ENCODE measurements at regions not wholly inside any gene's neighbourhood (a gene's known extent, or its start where the extent isn't known, plus 50 kb on each side); places are given as distances from the start of the nearest gene placed in this dataset.

DNA sequence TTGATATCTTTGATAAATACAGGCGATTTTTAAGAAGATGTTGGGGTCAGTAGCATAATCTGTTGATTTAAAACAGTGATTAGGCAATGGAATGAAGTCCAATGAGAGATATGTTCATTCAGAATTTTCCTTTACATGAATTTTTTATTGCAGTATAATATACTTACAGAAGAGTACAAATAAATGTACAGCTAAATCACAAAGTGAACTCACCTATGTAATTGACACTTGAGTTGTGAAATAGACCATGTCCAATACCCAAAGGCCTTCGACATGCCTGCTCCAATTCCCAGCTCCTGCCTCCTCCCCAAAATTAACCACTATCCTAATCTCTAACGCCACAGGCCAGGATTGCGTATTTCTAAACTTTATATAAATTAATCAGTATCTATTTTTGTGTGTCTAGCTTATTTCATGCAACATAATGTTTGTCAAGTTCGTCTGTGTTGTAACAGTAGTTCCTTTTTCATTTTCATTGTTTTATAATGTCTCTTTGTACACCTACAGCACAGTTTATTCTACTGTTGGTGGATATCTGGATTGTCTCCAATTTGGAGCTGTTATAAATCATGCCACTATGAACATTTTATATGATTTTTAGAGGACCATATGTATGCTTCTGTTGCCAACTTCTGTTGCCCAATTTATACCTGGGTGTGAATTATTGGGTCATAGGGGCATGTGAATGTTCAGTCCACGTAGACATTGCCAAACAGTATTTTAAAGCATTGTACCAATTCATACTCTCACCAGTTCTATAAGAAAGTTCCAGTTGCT lies 208.3 kb downstream of the TLE1 start:
- no peak overlapping the region for H3K4me3 ChIP-seq (ENCODE audit: low read depth, low read length)
- H3K27ac ChIP-seq (ENCODE audit: low read depth, low read length): no peak overlapping the region
- H3K4me1 ChIP-seq (ENCODE audit: control insufficient read depth, insufficient read depth, low read length): no peaks in the 10 kb centered on the region
- no peaks in the 10 kb centered on the region for H3K9me3 ChIP-seq (ENCODE audit: control insufficient read depth, insufficient read depth, low read length)
- no peak overlapping the region for H3K9ac ChIP-seq (ENCODE audit: low read depth, low read length)
- H3K36me3 ChIP-seq (ENCODE audit: control insufficient read depth, insufficient read depth, low read length): no peaks in the 10 kb centered on the region
- no peaks in the 10 kb centered on the region for H3K27me3 ChIP-seq (ENCODE audit: control insufficient read depth, insufficient read depth, low read length)

DNA sequence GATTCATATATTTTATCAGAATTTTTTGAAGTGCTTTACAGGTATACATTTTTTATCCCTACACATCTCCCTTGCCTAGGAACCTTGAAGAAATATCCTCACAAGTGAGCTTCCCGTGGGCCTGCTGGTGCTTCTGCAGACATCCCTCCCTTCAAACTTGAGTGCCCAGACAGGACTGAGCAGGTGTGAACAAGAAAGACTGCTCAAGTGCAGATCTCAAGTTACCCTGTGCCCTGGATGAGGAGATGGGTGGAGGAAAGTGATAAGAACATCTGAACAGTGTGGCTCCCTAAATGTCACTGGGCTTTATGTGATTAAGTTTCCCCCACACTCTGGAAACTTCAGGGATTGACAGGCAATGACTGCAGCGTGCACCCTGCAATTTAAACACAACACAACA lies 209.8 kb downstream of the TLE1 start:
- Histone ChIP-seq H3K27me3 (ENCODE audit: control insufficient read depth, insufficient read depth, low read length) (no peaks in the 10 kb centered on the region), H3K4me3 (ENCODE audit: low read depth, low read length) (no peak overlapping the region), H3K9me3 (ENCODE audit: control insufficient read depth, insufficient read depth, low read length) (no peaks in the 10 kb centered on the region), H3K9ac (ENCODE audit: low read depth, low read length) (no peak overlapping the region), H3K27ac (ENCODE audit: low read depth, low read length) (no peak overlapping the region), H3K36me3 (ENCODE audit: control insufficient read depth, insufficient read depth, low read length) (no peaks in the 10 kb centered on the region), H3K4me1 (ENCODE audit: control insufficient read depth, insufficient read depth, low read length) (no peaks in the 10 kb centered on the region)

DNA sequence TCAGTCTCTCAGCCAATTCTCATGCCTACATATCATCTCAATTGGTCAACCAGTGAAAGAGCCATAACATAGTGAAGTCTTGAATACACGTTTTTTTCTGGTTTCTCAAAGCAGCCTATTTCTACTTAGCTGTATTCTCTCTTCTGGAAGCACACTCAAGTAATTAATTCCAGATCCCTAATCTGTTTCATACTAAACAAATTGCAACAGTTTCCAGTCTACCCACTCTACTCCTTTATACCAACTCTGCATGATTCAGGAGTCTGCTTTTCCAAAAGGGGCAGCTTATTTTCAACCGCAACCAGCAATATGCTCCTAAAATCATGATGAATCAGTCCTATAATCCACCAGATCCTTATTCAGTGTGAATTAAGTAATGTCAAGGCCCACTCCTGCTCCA lies 211.7 kb downstream of the TLE1 start:
- Histone ChIP-seq H3K9ac (ENCODE audit: low read depth, low read length) (no peak overlapping the region), H3K9me3 (ENCODE audit: control insufficient read depth, insufficient read depth, low read length) (no peaks in the 10 kb centered on the region), H3K4me1 (ENCODE audit: control insufficient read depth, insufficient read depth, low read length) (no peaks in the 10 kb centered on the region), H3K27me3 (ENCODE audit: control insufficient read depth, insufficient read depth, low read length) (no peaks in the 10 kb centered on the region), H3K4me3 (ENCODE audit: low read depth, low read length) (no peak overlapping the region), H3K36me3 (ENCODE audit: control insufficient read depth, insufficient read depth, low read length) (no peaks in the 10 kb centered on the region), H3K27ac (ENCODE audit: low read depth, low read length) (no peak overlapping the region)

GRCh38 chr9:81476813-81477490 lies 212.4 kb downstream of the TLE1 start:
- Histone ChIP-seq H3K4me3 (ENCODE audit: low read depth, low read length) (no peak overlapping the region), H3K9me3 (ENCODE audit: control insufficient read depth, insufficient read depth, low read length) (no peaks in the 10 kb centered on the region), H3K9ac (ENCODE audit: low read depth, low read length) (no peak overlapping the region), H3K4me1 (ENCODE audit: control insufficient read depth, insufficient read depth, low read length) (no peaks in the 10 kb centered on the region), H3K27ac (ENCODE audit: low read depth, low read length) (no peak overlapping the region), H3K27me3 (ENCODE audit: control insufficient read depth, insufficient read depth, low read length) (no peaks in the 10 kb centered on the region), H3K36me3 (ENCODE audit: control insufficient read depth, insufficient read depth, low read length) (no peaks in the 10 kb centered on the region)

GRCh38 chr9:81474792-81475191 lies 214.6 kb downstream of the TLE1 start:
- no peaks in the 10 kb centered on the region for H3K4me1 ChIP-seq (ENCODE audit: control insufficient read depth, insufficient read depth, low read length)
- no peak overlapping the region for H3K9ac ChIP-seq (ENCODE audit: low read depth, low read length)
- no peaks in the 10 kb centered on the region for H3K9me3 ChIP-seq (ENCODE audit: control insufficient read depth, insufficient read depth, low read length)
- H3K4me3 ChIP-seq (ENCODE audit: low read depth, low read length): no peak overlapping the region
- H3K36me3 ChIP-seq (ENCODE audit: control insufficient read depth, insufficient read depth, low read length): no peaks in the 10 kb centered on the region
- H3K27me3 ChIP-seq (ENCODE audit: control insufficient read depth, insufficient read depth, low read length): no peaks in the 10 kb centered on the region
- no peak overlapping the region for H3K27ac ChIP-seq (ENCODE audit: low read depth, low read length)

DNA sequence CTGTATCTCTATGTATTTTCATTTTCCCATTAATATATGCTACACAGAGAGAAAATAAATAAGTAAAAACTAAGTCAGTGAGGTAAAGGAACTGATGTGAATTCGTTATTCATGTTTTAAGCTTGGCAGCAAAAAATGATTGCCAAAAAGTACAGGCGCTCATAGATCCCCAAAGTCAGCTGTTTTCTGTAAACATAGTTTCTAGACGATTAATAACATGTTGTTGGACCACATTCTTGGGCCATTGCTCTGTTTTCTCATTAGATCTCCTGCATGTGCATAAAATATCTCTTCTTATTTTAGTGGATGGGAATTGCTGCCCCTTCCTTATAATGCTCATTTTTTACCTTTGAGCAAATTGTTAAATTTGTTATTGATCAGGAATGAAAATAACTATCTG lies 215.2 kb downstream of the TLE1 start:
- no peaks in the 10 kb centered on the region for H3K36me3 ChIP-seq (ENCODE audit: control insufficient read depth, insufficient read depth, low read length)
- no peak overlapping the region for H3K4me3 ChIP-seq (ENCODE audit: low read depth, low read length)
- no peaks in the 10 kb centered on the region for H3K27me3 ChIP-seq (ENCODE audit: control insufficient read depth, insufficient read depth, low read length)
- no peaks in the 10 kb centered on the region for H3K9me3 ChIP-seq (ENCODE audit: control insufficient read depth, insufficient read depth, low read length)
- no peak overlapping the region for H3K9ac ChIP-seq (ENCODE audit: low read depth, low read length)
- no peak overlapping the region for H3K27ac ChIP-seq (ENCODE audit: low read depth, low read length)
- H3K4me1 ChIP-seq (ENCODE audit: control insufficient read depth, insufficient read depth, low read length): no peaks in the 10 kb centered on the region

DNA sequence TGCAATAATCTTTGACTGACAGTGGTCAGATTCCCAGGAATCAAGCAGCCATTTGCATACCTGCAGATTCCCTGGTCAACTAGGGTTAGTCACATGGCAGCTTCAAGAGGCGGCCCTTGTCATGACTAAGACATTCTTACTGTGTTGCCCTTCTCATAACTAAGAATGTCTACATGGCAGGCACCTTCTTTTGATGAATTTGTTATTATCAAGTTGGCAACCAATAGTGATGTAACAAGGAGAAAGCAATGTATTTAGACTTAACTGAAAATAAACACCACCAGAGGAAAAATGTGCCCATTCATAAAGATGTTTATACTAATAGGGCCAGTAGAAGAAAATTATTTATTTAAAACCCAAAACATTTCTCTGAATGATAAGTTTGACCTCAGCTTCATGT lies 215.6 kb downstream of the TLE1 start:
- H3K9me3 ChIP-seq (ENCODE audit: control insufficient read depth, insufficient read depth, low read length): no peaks in the 10 kb centered on the region
- H3K27ac ChIP-seq (ENCODE audit: low read depth, low read length): no peak overlapping the region
- no peak overlapping the region for H3K9ac ChIP-seq (ENCODE audit: low read depth, low read length)
- no peaks in the 10 kb centered on the region for H3K4me1 ChIP-seq (ENCODE audit: control insufficient read depth, insufficient read depth, low read length)
- H3K27me3 ChIP-seq (ENCODE audit: control insufficient read depth, insufficient read depth, low read length): no peaks in the 10 kb centered on the region
- H3K4me3 ChIP-seq (ENCODE audit: low read depth, low read length): no peak overlapping the region
- no peaks in the 10 kb centered on the region for H3K36me3 ChIP-seq (ENCODE audit: control insufficient read depth, insufficient read depth, low read length)

DNA sequence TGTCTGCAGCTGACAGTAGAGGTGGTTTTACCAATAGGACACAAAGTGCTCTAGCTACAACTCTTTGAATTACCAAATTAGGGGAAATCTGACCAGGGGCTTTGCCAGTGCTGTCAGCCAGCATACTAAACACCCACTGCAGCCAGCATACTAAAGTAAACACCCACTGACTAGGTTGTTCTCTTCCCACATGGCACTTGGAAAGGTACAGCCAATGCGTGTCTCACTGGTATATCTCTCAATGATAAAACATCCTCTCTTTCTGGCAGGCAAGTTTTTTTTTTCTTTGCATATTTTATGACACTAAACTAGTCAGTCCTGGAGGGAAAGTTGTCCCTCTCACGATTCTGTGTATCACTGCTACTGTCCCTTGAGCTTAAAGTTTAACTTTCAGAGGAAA lies 216.1 kb downstream of the TLE1 start:
- Histone ChIP-seq H3K4me3 (ENCODE audit: low read depth, low read length) (no peak overlapping the region), H3K27me3 (ENCODE audit: control insufficient read depth, insufficient read depth, low read length) (no peaks in the 10 kb centered on the region), H3K36me3 (ENCODE audit: control insufficient read depth, insufficient read depth, low read length) (no peaks in the 10 kb centered on the region), H3K9ac (ENCODE audit: low read depth, low read length) (no peak overlapping the region), H3K4me1 (ENCODE audit: control insufficient read depth, insufficient read depth, low read length) (no peaks in the 10 kb centered on the region), H3K27ac (ENCODE audit: low read depth, low read length) (no peak overlapping the region), H3K9me3 (ENCODE audit: control insufficient read depth, insufficient read depth, low read length) (no peaks in the 10 kb centered on the region)

DNA sequence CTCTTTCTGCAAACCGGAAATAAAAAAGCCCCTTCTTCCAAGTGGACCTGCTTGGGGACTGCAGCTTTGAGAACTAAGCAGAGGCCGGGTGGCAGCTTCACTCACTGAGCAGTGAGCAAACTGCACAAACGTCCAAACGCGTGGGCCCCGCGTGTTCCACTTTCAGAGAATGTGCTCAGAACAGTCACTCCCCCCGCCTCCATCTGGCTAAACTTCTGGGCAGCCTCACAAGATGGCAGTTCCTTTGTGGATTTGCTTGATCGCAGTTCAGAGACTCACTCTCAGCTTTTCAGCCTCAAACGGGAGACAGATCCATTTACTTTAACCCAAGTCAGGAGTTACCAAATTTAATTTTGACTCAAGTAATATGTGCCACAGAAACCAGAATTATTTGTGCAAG lies 216.6 kb downstream of the TLE1 start:
- H3K9ac ChIP-seq (ENCODE audit: low read depth, low read length): no peak overlapping the region
- no peaks in the 10 kb centered on the region for H3K36me3 ChIP-seq (ENCODE audit: control insufficient read depth, insufficient read depth, low read length)
- H3K9me3 ChIP-seq (ENCODE audit: control insufficient read depth, insufficient read depth, low read length): no peaks in the 10 kb centered on the region
- H3K4me1 ChIP-seq (ENCODE audit: control insufficient read depth, insufficient read depth, low read length): no peaks in the 10 kb centered on the region
- H3K4me3 ChIP-seq (ENCODE audit: low read depth, low read length): no peak overlapping the region
- no peak overlapping the region for H3K27ac ChIP-seq (ENCODE audit: low read depth, low read length)
- H3K27me3 ChIP-seq (ENCODE audit: control insufficient read depth, insufficient read depth, low read length): no peaks in the 10 kb centered on the region

GRCh38 chr9:81470864-81471263 lies 218.5 kb downstream of the TLE1 start:
- H3K9me3 ChIP-seq (ENCODE audit: control insufficient read depth, insufficient read depth, low read length): no peaks in the 10 kb centered on the region
- no peak overlapping the region for H3K9ac ChIP-seq (ENCODE audit: low read depth, low read length)
- H3K36me3 ChIP-seq (ENCODE audit: control insufficient read depth, insufficient read depth, low read length): no peaks in the 10 kb centered on the region
- H3K27ac ChIP-seq (ENCODE audit: low read depth, low read length): no peak overlapping the region
- no peaks in the 10 kb centered on the region for H3K27me3 ChIP-seq (ENCODE audit: control insufficient read depth, insufficient read depth, low read length)
- H3K4me1 ChIP-seq (ENCODE audit: control insufficient read depth, insufficient read depth, low read length): no peaks in the 10 kb centered on the region
- no peak overlapping the region for H3K4me3 ChIP-seq (ENCODE audit: low read depth, low read length)

DNA sequence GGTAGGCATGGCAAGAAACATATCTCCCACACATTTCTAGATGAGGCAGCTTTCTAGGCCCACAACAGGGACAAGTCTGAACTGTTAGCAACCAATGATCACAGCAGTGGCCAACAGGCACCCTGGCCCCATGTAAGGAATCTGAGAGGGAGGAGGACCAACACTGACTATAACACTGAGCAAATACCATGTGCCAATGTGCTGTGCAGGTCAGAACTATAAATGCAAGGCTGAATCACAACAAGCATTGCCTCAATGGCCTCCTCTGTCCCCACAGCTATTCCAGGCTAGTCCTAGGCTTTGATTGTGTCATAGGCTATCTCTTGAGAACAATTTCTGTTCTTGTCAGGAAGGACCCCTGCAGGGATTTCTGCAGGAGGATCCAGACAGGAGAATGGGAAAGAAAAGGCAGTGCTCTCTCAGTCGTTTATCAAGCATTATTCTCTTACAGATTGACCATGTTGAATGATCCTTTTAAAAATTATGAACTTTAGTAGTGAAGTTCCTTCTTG lies 221.2 kb downstream of the TLE1 start:
- Histone ChIP-seq H3K27me3 (ENCODE audit: control insufficient read depth, insufficient read depth, low read length) (no peaks in the 10 kb centered on the region), H3K4me1 (ENCODE audit: control insufficient read depth, insufficient read depth, low read length) (peaks cover 4% of the 10 kb centered on the region; the same call in 1 of the 2 replicates), H3K9me3 (ENCODE audit: control insufficient read depth, insufficient read depth, low read length) (no peaks in the 10 kb centered on the region), H3K27ac (ENCODE audit: low read depth, low read length) (no peak overlapping the region), H3K4me3 (ENCODE audit: low read depth, low read length) (no peak overlapping the region), H3K36me3 (ENCODE audit: control insufficient read depth, insufficient read depth, low read length) (no peaks in the 10 kb centered on the region), H3K9ac (ENCODE audit: low read depth, low read length) (no peak overlapping the region)
